ENCODE measurements at regions not wholly inside any gene's neighbourhood (a gene's known extent, or its start where the extent isn't known, plus 50 kb on each side); places are given as distances from the start of the nearest gene placed in this dataset.
"Not testable (repeated sequence)": the region's sequence is repeated elsewhere in the genome, so short reads cannot be mapped to it uniquely, and the experiment has no call there.

GRCh38 chr3:26078539-26078938 is 288.6 kb downstream of the OXSM start:
- no peak for DNase-seq

- no peak for DNase-seq
Measured at GRCh38 chr3:26081166-26081565, 291.3 kb downstream of the OXSM start.

- DNase-seq: no peak
Measured at GRCh38 chr3:26081806-26082205, 291.9 kb downstream of the OXSM start.

- no peak for DNase-seq
Measured at GRCh38 chr3:26082911-26083310, 293.0 kb downstream of the OXSM start.

- no peak for DNase-seq
Measured at GRCh38 chr3:26084629-26085028, 294.7 kb downstream of the OXSM start.

- DNase-seq: no peak
Measured at GRCh38 chr3:26087751-26088150, 297.9 kb downstream of the OXSM start.

- DNase-seq: no peak
Measured at GRCh38 chr3:26089249-26089648, 299.4 kb downstream of the OXSM start.

- no peak for DNase-seq
Measured at GRCh38 chr3:26090589-26090988, 300.7 kb downstream of the OXSM start.

- DNase-seq: no peak
Measured at GRCh38 chr3:26091096-26091495, 301.2 kb downstream of the OXSM start.

GRCh38 chr3:26091626-26092025 is 301.7 kb downstream of the OXSM start:
- no peak for DNase-seq

- DNase-seq: not testable (repeated sequence)
Measured at GRCh38 chr3:26097111-26097510, 307.2 kb downstream of the OXSM start.

- DNase-seq: no peak
Measured at GRCh38 chr3:26099692-26100091, 309.8 kb downstream of the OXSM start.

- DNase-seq: no peak
Measured at GRCh38 chr3:26100176-26100575, 310.3 kb downstream of the OXSM start.

GRCh38 chr3:26102376-26102775 is 312.5 kb downstream of the OXSM start:
- DNase-seq: no peak

- DNase-seq: no peak
Measured at GRCh38 chr3:26104851-26105251, 315.0 kb downstream of the OXSM start.

- DNase-seq: no peak
Measured at GRCh38 chr3:26105261-26105660, 315.4 kb downstream of the OXSM start.

GRCh38 chr3:26106228-26106627 is 316.3 kb downstream of the OXSM start:
- DNase-seq: no peak

GRCh38 chr3:26108846-26109489 is 319.1 kb downstream of the OXSM start:
- DNase-seq: no peak

GRCh38 chr3:26114851-26115250 is 325.0 kb downstream of the OXSM start:
- no peak for DNase-seq

- no peak for DNase-seq
Measured at GRCh38 chr3:26118165-26118564, 328.3 kb downstream of the OXSM start.

GRCh38 chr3:26132942-26133341 is 343.1 kb downstream of the OXSM start:
- no peak for DNase-seq

- DNase-seq: no peak
Measured at GRCh38 chr3:26141296-26141695, 351.4 kb downstream of the OXSM start.

- no peak for DNase-seq
Measured at GRCh38 chr3:26145769-26146168, 355.9 kb downstream of the OXSM start.

- DNase-seq: not testable (repeated sequence)
Measured at GRCh38 chr3:26157428-26157827, 367.5 kb downstream of the OXSM start.

GRCh38 chr3:26171006-26171405 is 381.1 kb downstream of the OXSM start:
- DNase-seq: no peak

- DNase-seq: no peak
Measured at GRCh38 chr3:26191556-26191955, 401.7 kb downstream of the OXSM start.

Measured in suppressor macrophage treated with lipopolysaccharide for 1 hour (primary cell).